ENCODE measurements at regions not wholly inside any gene's neighbourhood (a gene's known extent, or its start where the extent isn't known, plus 50 kb on each side); places are given as distances from the start of the nearest gene placed in this dataset.

DNA sequence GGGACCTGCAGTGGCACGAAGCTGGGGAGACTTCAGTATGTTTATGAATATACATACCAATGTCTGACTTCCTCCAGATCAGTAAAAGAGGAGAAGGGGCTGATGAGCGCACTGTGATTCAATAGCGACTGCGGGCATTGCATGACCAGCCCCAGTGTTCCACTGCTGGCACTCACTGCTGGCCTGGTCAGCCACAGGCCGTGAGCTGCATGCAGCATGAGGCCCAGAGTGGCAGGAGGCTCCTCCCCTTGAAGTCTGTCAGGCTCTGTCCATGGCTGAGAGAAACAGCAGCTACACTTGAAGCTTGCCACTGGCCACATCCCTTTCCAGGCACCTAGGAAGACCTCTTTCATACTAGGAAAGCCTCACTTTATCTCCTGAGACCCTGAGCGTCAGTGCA, 265.9 kb upstream of the CDYL start:
- no peak for TF ChIP-seq EZH2 (IDR thresholded peaks at IDR 0.05; ENCODE audit: borderline replicate concordance, low read length)
- TF ChIP-seq, protein P1, sequence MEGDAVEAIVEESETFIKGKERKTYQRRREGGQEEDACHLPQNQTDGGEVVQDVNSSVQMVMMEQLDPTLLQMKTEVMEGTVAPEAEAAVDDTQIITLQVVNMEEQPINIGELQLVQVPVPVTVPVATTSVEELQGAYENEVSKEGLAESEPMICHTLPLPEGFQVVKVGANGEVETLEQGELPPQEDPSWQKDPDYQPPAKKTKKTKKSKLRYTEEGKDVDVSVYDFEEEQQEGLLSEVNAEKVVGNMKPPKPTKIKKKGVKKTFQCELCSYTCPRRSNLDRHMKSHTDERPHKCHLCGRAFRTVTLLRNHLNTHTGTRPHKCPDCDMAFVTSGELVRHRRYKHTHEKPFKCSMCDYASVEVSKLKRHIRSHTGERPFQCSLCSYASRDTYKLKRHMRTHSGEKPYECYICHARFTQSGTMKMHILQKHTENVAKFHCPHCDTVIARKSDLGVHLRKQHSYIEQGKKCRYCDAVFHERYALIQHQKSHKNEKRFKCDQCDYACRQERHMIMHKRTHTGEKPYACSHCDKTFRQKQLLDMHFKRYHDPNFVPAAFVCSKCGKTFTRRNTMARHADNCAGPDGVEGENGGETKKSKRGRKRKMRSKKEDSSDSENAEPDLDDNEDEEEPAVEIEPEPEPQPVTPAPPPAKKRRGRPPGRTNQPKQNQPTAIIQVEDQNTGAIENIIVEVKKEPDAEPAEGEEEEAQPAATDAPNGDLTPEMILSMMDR (conservative IDR thresholded peaks at IDR 0.05 in 1 of 2, IDR thresholded peaks at IDR 0.05 in 1 of 2; ENCODE audit: extremely low read depth in 1 of 2, insufficient read depth in 1 of 2, low read depth in 1 of 2, low read length in 2 of 2) = no peak
